Thoracic aorta (tissue), 2 donors: ENCODE measurements at regions not wholly inside any gene's neighbourhood (a gene's known extent, or its start where the extent isn't known, plus 50 kb on each side); places are given as distances from the start of the nearest gene placed in this dataset.

Experiments
- ATAC-seq: fragments of 150-250 bp; one replicate; pipeline ENCODE4 v1.8.0; 2017; ENCODE audit warnings: low read depth; ENCODE audit not compliant: insufficient number of reproducible peaks, low FRiP score
- DNase-seq: peaks from one replicate; pipeline ENCODE4 v3.0.0-alpha.2; 2020; ENCODE audit warnings: low spot score
- H3K27ac ChIP-seq, 2 donors: fragments of 200-600 bp; sonication (generic); 1 replicate in 1 of 2; 2 replicates in 1 of 2; pipeline ENCODE4 v1.5.1; 2016; ENCODE audit warnings: mild to moderate bottlenecking in 2 of 2, moderate library complexity in 2 of 2
- H3K27me3 ChIP-seq: fragments of 200-600 bp; sonication (generic); replicated peaks from 2 replicates; pipeline ENCODE4 v1.6.0; 2016; ENCODE audit warnings: mild to moderate bottlenecking; ENCODE audit not compliant: insufficient read depth
- H3K36me3 ChIP-seq: fragments of 200-600 bp; sonication (generic); one replicate; pipeline ENCODE4 v1.5.1; 2016
- H3K4me1 ChIP-seq, 2 donors: fragments of 200-600 bp; sonication (generic); 1 replicate in 1 of 2; 2 replicates in 1 of 2; pipeline versions ENCODE4 v1.5.1 to v1.6.0; 2016; ENCODE audit warnings: low read depth in 2 of 2, mild to moderate bottlenecking in 1 of 2; ENCODE audit not compliant: control insufficient read depth in 1 of 2
- H3K4me3 ChIP-seq: fragments of 200-600 bp; sonication (generic); 2 replicates; pipeline ENCODE4 v1.5.1; 2016; ENCODE audit warnings: mild to moderate bottlenecking
- H3K9me3 ChIP-seq: fragments of 200-600 bp; sonication (generic); 2 replicates; pipeline ENCODE4 v1.5.1; 2016
- CTCF ChIP-seq: fragments of 200-600 bp; sonication (generic); IDR thresholded peaks from one replicate; pipeline ENCODE4 v1.5.1; 2019; ENCODE audit warnings: antibody characterized with exemption

- no peak for TF ChIP-seq CTCF
- Histone ChIP-seq H3K9me3 (no peaks in the 10 kb centered on the region), H3K4me1 (no peaks in the 10 kb centered on the region), H3K27ac (no peak overlapping the region), H3K4me3 (no peak overlapping the region), H3K27me3 (no peaks in the 10 kb centered on the region), H3K36me3 (no peaks in the 10 kb centered on the region)
- no peak for DNase-seq
- ATAC-seq, result no peak
These were observed 167.1 kb downstream of the RPRM start for GRCh38 chr2:153311432-153311831.

GRCh38 chr2:153308466-153308865, 170.1 kb downstream of the RPRM start:
- no peak for ATAC-seq
- Histone ChIP-seq H3K4me3 (no peak overlapping the region), H3K36me3 (no peaks in the 10 kb centered on the region), H3K4me1 (no peaks in the 10 kb centered on the region), H3K27me3 (no peaks in the 10 kb centered on the region), H3K9me3 (no peaks in the 10 kb centered on the region), H3K27ac (no peak overlapping the region)
- no peak for DNase-seq
- TF ChIP-seq CTCF, result no peak

- H3K9me3 ChIP-seq, result no peaks in the 10 kb centered on the region
- no peaks in the 10 kb centered on the region for H3K4me1 ChIP-seq
- H3K27ac ChIP-seq, result no peak overlapping the region
- no peaks in the 10 kb centered on the region for H3K36me3 ChIP-seq
- H3K27me3 ChIP-seq, result no peaks in the 10 kb centered on the region
- DNase-seq (no peak), ATAC-seq (no peak)
- no peak overlapping the region for H3K4me3 ChIP-seq
- TF ChIP-seq CTCF, result no peak
These were observed 171.3 kb downstream of the RPRM start for GRCh38 chr2:153307223-153307622.

- Histone ChIP-seq H3K4me3 (no peak overlapping the region), H3K9me3 (no peaks in the 10 kb centered on the region), H3K4me1 (no peaks in the 10 kb centered on the region), H3K27ac (no peak overlapping the region), H3K27me3 (no peaks in the 10 kb centered on the region), H3K36me3 (no peaks in the 10 kb centered on the region)
- no peak for DNase-seq
- no peak for ATAC-seq
- no peak for TF ChIP-seq CTCF
These were observed 178.8 kb downstream of the RPRM start for GRCh38 chr2:153299809-153300208.

- Histone ChIP-seq H3K4me3 (no peak overlapping the region), H3K36me3 (no peaks in the 10 kb centered on the region), H3K9me3 (no peaks in the 10 kb centered on the region), H3K27ac (no peak overlapping the region), H3K4me1 (no peaks in the 10 kb centered on the region), H3K27me3 (no peaks in the 10 kb centered on the region)
- no peak for DNase-seq
- ATAC-seq, result no peak
- TF ChIP-seq CTCF, result no peak
These were observed 179.3 kb downstream of the RPRM start for GRCh38 chr2:153299217-153299616.
